ENCODE measurements at regions not wholly inside any gene's neighbourhood (a gene's known extent, or its start where the extent isn't known, plus 50 kb on each side); places are given as distances from the start of the nearest gene placed in this dataset.

GRCh38 chr3:72458375-72458774 is 389.9 kb downstream of the SHQ1 start:
- Mint-ChIP-seq H3K27me3 (ENCODE audit: insufficient read depth, low read depth, poor library complexity) (no peaks in the 10 kb centered on the region), H3K4me1 (peaks cover 9% of the 10 kb centered on the region), H3K4me3 (no peak overlapping the region), H3K27ac (no peak overlapping the region), H3K36me3 (ENCODE audit: low read depth) (no peaks in the 10 kb centered on the region), H3K9me3 (no peaks in the 10 kb centered on the region)
- Histone ChIP-seq H3K36me3 (ENCODE audit: insufficient read depth) (no peaks in the 10 kb centered on the region), H3F3A (replicated peaks; ENCODE audit: low read depth) (no peaks in the 10 kb centered on the region), H3K27ac (ENCODE audit: low read depth) (no peak overlapping the region), H3K9me2 (ENCODE audit: insufficient read depth) (0 out of 2 replicates have a peak, but pooled peaks cover 5% of the 10 kb centered on the region), H3K4me1 (ENCODE audit: insufficient read depth) (0 out of 2 replicates have a peak, but pooled peaks cover 4% of the 10 kb centered on the region), H4K20me1 (replicated peaks; ENCODE audit: insufficient read depth) (no peaks in the 10 kb centered on the region), H3K79me2 (replicated peaks; ENCODE audit: insufficient read depth) (no peaks in the 10 kb centered on the region), H3K4me3 (no peak overlapping the region), H3K27me3 (ENCODE audit: insufficient read depth) (no peaks in the 10 kb centered on the region), H3K4me2 (no peak overlapping the region), H2AFZ (0 out of 2 replicates have a peak overlapping the region, but pooled peaks have one; percentile 43)
- TF ChIP-seq ZNF331 (CRISPR knock-in tag; IDR thresholded peaks at IDR 0.05; ENCODE audit: low read depth) (no peak), NANOG (IDR thresholded peaks at IDR 0.05; ENCODE audit: borderline replicate concordance) (no peak), ZNF114 (CRISPR knock-in tag; IDR thresholded peaks at IDR 0.05) (no peak), EZH2 (IDR thresholded peaks at IDR 0.05; ENCODE audit: low read depth, unreplicated experiment) (no peak), STAT1 (IDR thresholded peaks at IDR 0.05; ENCODE audit: unreplicated experiment) (no peak), EZH2phosphoT487 (IDR thresholded peaks at IDR 0.05; ENCODE audit: unreplicated experiment) (no peak), REST (IDR thresholded peaks at IDR 0.05; ENCODE audit: unreplicated experiment) (no peak), CREB1 (CRISPR knock-in tag; IDR thresholded peaks at IDR 0.05; ENCODE audit: low read depth) (no peak), POLR2AphosphoS5 (IDR thresholded peaks at IDR 0.05; ENCODE audit: low read depth) (no peak), CTCF (conservative IDR thresholded peaks at IDR 0.05; ENCODE audit: low read depth in 2 of 2) (no peak), ZNF462 (CRISPR knock-in tag; IDR thresholded peaks at IDR 0.05) (no peak), ETS1 (IDR thresholded peaks at IDR 0.05) (no peak), JUNB (IDR thresholded peaks at IDR 0.05; ENCODE audit: unreplicated experiment) (no peak)
- DNase-seq (ENCODE audit: low spot score) (no peak), ATAC-seq (no peak)
